Testis (tissue), 2 donors: ENCODE measurements at regions not wholly inside any gene's neighbourhood (a gene's known extent, or its start where the extent isn't known, plus 50 kb on each side); places are given as distances from the start of the nearest gene placed in this dataset.

Experiments
- DNase-seq: peaks from one replicate; pipeline ENCODE4 v3.0.0-alpha.2; 2019
- H3K27ac ChIP-seq, 2 donors: fragments of 200-600 bp; sonication (generic); one replicate each; pipeline ENCODE4 v1.5.1; 2019
- H3K27me3 ChIP-seq: fragments of 200-600 bp; sonication (generic); one replicate; pipeline ENCODE4 v1.5.1; 2019
- H3K36me3 ChIP-seq: fragments of 200-600 bp; sonication (generic); one replicate; pipeline ENCODE4 v1.5.1; 2017; ENCODE audit warnings: low read depth; ENCODE audit errors: missing control alignments
- H3K4me1 ChIP-seq: fragments of 200-600 bp; sonication (generic); one replicate; pipeline ENCODE4 v1.5.1; 2019
- H3K4me3 ChIP-seq, 2 donors: fragments of 200-600 bp; sonication (generic); one replicate each; pipeline ENCODE4 v1.5.1; 2017 to 2019
- H3K9me3 ChIP-seq: fragments of 200-600 bp; sonication (generic); one replicate; pipeline ENCODE4 v1.5.1; 2017
- CTCF ChIP-seq, 3 experiments: fragments of 450-650 bp in 2 of 3; fragments of 200-600 bp in 1 of 3; sonication (generic) in 1 of 3; IDR thresholded peaks; one replicate each; pipeline ENCODE4 v1.5.1; 2016 to 2019; ENCODE audit warnings: antibody characterized with exemption in 3 of 3, mild to moderate bottlenecking in 2 of 3, moderate library complexity in 1 of 3
- POLR2A ChIP-seq: fragments of 450-650 bp; IDR thresholded peaks from one replicate; pipeline ENCODE4 v1.6.1; 2017; ENCODE audit warnings: antibody characterized with exemption, mild to moderate bottlenecking, moderate library complexity
- WGBS, 2 donors: methylation state at CpG; one replicate each; pipeline ENCODE4 v1.1.5; 2018; 5-methylcytosine and 5-hydroxymethylcytosine counted together
- intact Hi-C: fragments of 100-400 bp; cut with DNase I; formaldehyde crosslinking; loops from one replicate; pipeline ENCODE4 v1.15.1; 2023; ENCODE audit warnings: low total_unique reads

- no peaks in the 10 kb centered on the region for H3K9me3 ChIP-seq
- TF ChIP-seq POLR2A, result no peak
- TF ChIP-seq CTCF (IDR thresholded peaks at IDR 0.05), result no peak
- no peak overlapping the region for H3K27ac ChIP-seq
- no peaks in the 10 kb centered on the region for H3K36me3 ChIP-seq
- no peaks in the 10 kb centered on the region for H3K4me1 ChIP-seq
- 90 to 94% methylated on average over 2 of the region's 2 CpGs for WGBS, 2 donors
- no peak for DNase-seq
- H3K4me3 ChIP-seq, result no peak overlapping the region
- intact Hi-C loops, result no loop called here
- H3K27me3 ChIP-seq, result no peaks in the 10 kb centered on the region
These were observed 1110.6 kb downstream of the DTWD2 start for GRCh38 chr5:117877731-117878130.

GRCh38 chr5:117872798-117873368 lies 1115.5 kb downstream of the DTWD2 start:
- DNase-seq, result no peak
- TF ChIP-seq CTCF (IDR thresholded peaks at IDR 0.05) (no peak), POLR2A (no peak)
- Histone ChIP-seq H3K9me3 (no peaks in the 10 kb centered on the region), H3K4me3 (no peak overlapping the region), H3K27me3 (no peaks in the 10 kb centered on the region), H3K36me3 (no peaks in the 10 kb centered on the region), H3K4me1 (no peaks in the 10 kb centered on the region), H3K27ac (no peak overlapping the region)
- WGBS, 2 donors, result 60 to 76% methylated on average over 4 of the region's 4 CpGs
- intact Hi-C loops, result no loop called here

- intact Hi-C loops, result no loop called here
These were observed 1118.8 kb downstream of the DTWD2 start for GRCh38 chr5:117869596-117869995.

GRCh38 chr5:117863586-117864296 lies 1124.6 kb downstream of the DTWD2 start:
- TF ChIP-seq CTCF (IDR thresholded peaks at IDR 0.05) (no peak), POLR2A (no peak)
- H3K27ac ChIP-seq, result no peak overlapping the region
- DNase-seq, result no peak
- no peak overlapping the region for H3K4me3 ChIP-seq
- H3K27me3 ChIP-seq, result no peaks in the 10 kb centered on the region
- H3K4me1 ChIP-seq, result no peaks in the 10 kb centered on the region
- H3K9me3 ChIP-seq, result no peaks in the 10 kb centered on the region
- no peaks in the 10 kb centered on the region for H3K36me3 ChIP-seq
- WGBS, 2 donors, result 82 to 83% methylated on average over 2 of the region's 2 CpGs
- intact Hi-C loops, result no loop called here

More at GRCh38 chr5:117869596-117869995, 1118.8 kb downstream of the DTWD2 start:
- H3K4me1 ChIP-seq, result no peaks in the 10 kb centered on the region
- no peak overlapping the region for H3K4me3 ChIP-seq
- no peak overlapping the region for H3K27ac ChIP-seq
- H3K36me3 ChIP-seq, result no peaks in the 10 kb centered on the region
- DNase-seq, result no peak
- WGBS, 2 donors, result 95 to 100% methylated on average over 1 of the region's 1 CpG
- no peak for TF ChIP-seq POLR2A
- TF ChIP-seq CTCF (IDR thresholded peaks at IDR 0.05), result no peak
- no peaks in the 10 kb centered on the region for H3K9me3 ChIP-seq
- H3K27me3 ChIP-seq, result no peaks in the 10 kb centered on the region

GRCh38 chr5:117860550-117860949 lies 1127.8 kb downstream of the DTWD2 start:
- no peaks in the 10 kb centered on the region for H3K4me1 ChIP-seq
- no peaks in the 10 kb centered on the region for H3K27me3 ChIP-seq
- no peak overlapping the region for H3K27ac ChIP-seq
- TF ChIP-seq POLR2A, result no peak
- intact Hi-C loops, result no loop called here
- H3K9me3 ChIP-seq, result no peaks in the 10 kb centered on the region
- H3K4me3 ChIP-seq, result no peak overlapping the region
- WGBS, 2 donors, result 95 to 100% methylated on average over 1 of the region's 1 CpG
- DNase-seq, result no peak
- no peaks in the 10 kb centered on the region for H3K36me3 ChIP-seq
